Endothelial cell of umbilical vein (primary cell): ENCODE measurements at regions not wholly inside any gene's neighbourhood (a gene's known extent, or its start where the extent isn't known, plus 50 kb on each side); places are given as distances from the start of the nearest gene placed in this dataset.

ENCODE experiments used
- BruUV-seq: library from RNA; stranded (reverse); fragments of 400-500 nt; replicated peaks from 2 replicates; lab custom pipeline; 2021; lab: Mats Ljungman, UMichigan
- CTCF ChIA-PET: fragments of 300-600, 350-600 bp; sonication (Branson Sonifier 250); formaldehyde crosslinking; loops from one replicate; lab custom pipeline; 2021; ENCODE audit warnings: antibody characterized with exemption, inconsistent platforms; lab: Charles Lee
- POLR2A ChIA-PET: fragments of 300-600, 350-600 bp; sonication (Branson Sonifier 250); formaldehyde crosslinking; loops from one replicate; lab custom pipeline; 2021; ENCODE audit warnings: antibody characterized with exemption, inconsistent platforms; lab: Charles Lee
- DNase-seq: peaks from one replicate; pipeline ENCODE4 v3.0.0-alpha.2; 2011; ENCODE audit warnings: low read depth, low spot score
- FAIRE-seq: peaks from 2 replicates; lab custom pipeline; 2011; peaks lifted over from hg19 to GRCh38; lab: Jason Lieb, UNC
- H2AFZ ChIP-seq: 2 replicates; pipeline ENCODE4 v1.6.0; 2012; ENCODE audit warnings: low read depth, low read length, control low read depth, inconsistent platforms
- H3K27ac ChIP-seq: 2 replicates; pipeline ENCODE4 v1.5.1; 2011; ENCODE audit warnings: low read depth, mild to moderate bottlenecking, control low read depth, low read length, moderate library complexity; ENCODE audit not compliant: insufficient read depth
- H3K27me3 ChIP-seq, 2 experiments: 2 replicates each; pipeline versions ENCODE4 v1.6.0 to v1.6.1; 2011; ENCODE audit warnings: low read length in 2 of 2, mixed read lengths in 1 of 2; ENCODE audit not compliant: control insufficient read depth in 2 of 2, insufficient read depth in 2 of 2
- H3K36me3 ChIP-seq, 2 experiments: 2 replicates in 1 of 2; 3 replicates in 1 of 2; pipeline ENCODE4 v1.5.1; 2011; ENCODE audit warnings: low read length in 2 of 2, mild to moderate bottlenecking in 1 of 2, moderate library complexity in 1 of 2; ENCODE audit not compliant: control insufficient read depth in 2 of 2, insufficient read depth in 2 of 2; ENCODE audit errors: extremely low read depth in 1 of 2
- H3K4me1 ChIP-seq: 3 replicates; pipeline ENCODE4 v1.5.1; 2011; ENCODE audit warnings: mild to moderate bottlenecking, low read length; ENCODE audit not compliant: control insufficient read depth, insufficient read depth; ENCODE audit errors: extremely low read depth
- H3K4me2 ChIP-seq: 2 replicates; pipeline ENCODE4 v1.6.1; 2011; ENCODE audit warnings: low read length, control low read depth, mixed read lengths; ENCODE audit not compliant: insufficient read depth
- H3K4me3 ChIP-seq, 3 experiments: fragments of 200-600 bp in 1 of 3; sonication (generic), shearing (Covaris generic) in 1 of 3; replicated peaks in 1 of 3; 2 replicates each; pipeline ENCODE4 v1.5.1; 2011 to 2016; ENCODE audit warnings: control low read depth in 3 of 3, low read length in 3 of 3, mild to moderate bottlenecking in 2 of 3, inconsistent platforms in 1 of 3, low read depth in 1 of 3, moderate library complexity in 1 of 3; ENCODE audit not compliant: insufficient read depth in 1 of 3
- H3K79me2 ChIP-seq: 2 replicates; pipeline ENCODE4 v1.6.0; 2012; ENCODE audit warnings: low read length, inconsistent platforms; ENCODE audit not compliant: control insufficient read depth, insufficient read depth
- H3K9ac ChIP-seq: replicated peaks from 2 replicates; pipeline ENCODE3; 2011; ENCODE audit warnings: low read length, control low read depth; ENCODE audit not compliant: insufficient read depth; ENCODE audit errors: extremely low read depth
- H3K9me1 ChIP-seq: replicated peaks from 3 replicates; pipeline ENCODE4 v1.6.0; 2011; ENCODE audit warnings: mild to moderate bottlenecking, low read length; ENCODE audit not compliant: control insufficient read depth, insufficient read depth; ENCODE audit errors: extremely low read depth
- H3K9me3 ChIP-seq: replicated peaks from 2 replicates; pipeline ENCODE4 v1.5.1; 2012; ENCODE audit warnings: low read length, inconsistent platforms; ENCODE audit not compliant: control insufficient read depth, insufficient read depth
- H4K20me1 ChIP-seq: replicated peaks from 2 replicates; pipeline ENCODE3; 2011; ENCODE audit warnings: mild to moderate bottlenecking, low read length; ENCODE audit not compliant: control insufficient read depth, insufficient read depth; ENCODE audit errors: extremely low read depth
- CTCF ChIP-seq, 2 donors: IDR thresholded peaks; 1 replicate in 1 of 2; 2 replicates in 1 of 2; pipeline ENCODE4 v1.5.1; 2011; ENCODE audit warnings: low read length in 2 of 2, mild to moderate bottlenecking in 2 of 2, moderate library complexity in 2 of 2, control low read depth in 1 of 2, inconsistent platforms in 1 of 2, low read depth in 1 of 2; ENCODE audit not compliant: insufficient read depth in 1 of 2; ENCODE audit errors: extremely low read depth in 1 of 2
- EZH2 ChIP-seq: IDR thresholded peaks from 2 replicates; pipeline ENCODE4 v1.6.1; 2012; ENCODE audit warnings: borderline replicate concordance, low read depth, mild to moderate bottlenecking, moderate library complexity, low read length, inconsistent platforms; ENCODE audit not compliant: severe bottlenecking
- FOS ChIP-seq: IDR thresholded peaks from 2 replicates; pipeline ENCODE4 v1.6.1; 2011; ENCODE audit warnings: mild to moderate bottlenecking, low read length, moderate library complexity, borderline replicate concordance; ENCODE audit not compliant: insufficient read depth
- GATA2 ChIP-seq: IDR thresholded peaks from 2 replicates; pipeline ENCODE4 v1.7.0; 2011; ENCODE audit warnings: low read depth, mild to moderate bottlenecking, moderate library complexity, mixed read lengths, low read length; ENCODE audit not compliant: insufficient read length, insufficient read depth
- JUN ChIP-seq: IDR thresholded peaks from 2 replicates; pipeline ENCODE4 v1.6.1; 2011; ENCODE audit warnings: borderline replicate concordance, low read depth; ENCODE audit not compliant: insufficient read length, insufficient read depth
- MAX ChIP-seq: IDR thresholded peaks from 2 replicates; pipeline ENCODE4 v1.6.1; 2011; ENCODE audit not compliant: insufficient read depth, insufficient read length
- MYC ChIP-seq: IDR thresholded peaks from one replicate; pipeline ENCODE4 v1.6.1; 2011; ENCODE audit warnings: mild to moderate bottlenecking, low read depth, low read length
- POLR2A ChIP-seq: IDR thresholded peaks from 2 replicates; pipeline ENCODE4 v1.6.1; 2012; ENCODE audit warnings: low read depth, mild to moderate bottlenecking, control low read depth, low read length
- POLR2AphosphoS5 ChIP-seq: IDR thresholded peaks from 2 replicates; pipeline ENCODE4 v1.6.1; 2012; ENCODE audit warnings: low read depth, mild to moderate bottlenecking, control low read depth, low read length, moderate library complexity; ENCODE audit not compliant: insufficient read depth
- dilution Hi-C: fragments of 300-500 bp; cut with MboI; formaldehyde crosslinking; loops from one replicate; pipeline ENCODE4 v1.15.0; 2019; ENCODE audit warnings: low sequenced_read_pairs; ENCODE audit not compliant: extremely low pct_ligation_motif_present
- intact Hi-C: fragments of 100-400 bp; cut with micrococcal nuclease; formaldehyde crosslinking; loops from one replicate; pipeline ENCODE4 v1.10.0; 2022

- no peak overlapping the region for H3K4me2 ChIP-seq
- no peaks in the 10 kb centered on the region for H3K27me3 ChIP-seq
- no peaks in the 10 kb centered on the region for H3K4me1 ChIP-seq
- H3K79me2 ChIP-seq, result no peaks in the 10 kb centered on the region
- H3K9ac ChIP-seq, result no peak overlapping the region
- no TSS peak for BruUV-seq
- no peaks in the 10 kb centered on the region for H3K9me3 ChIP-seq
- H4K20me1 ChIP-seq, result no peaks in the 10 kb centered on the region
- dilution Hi-C loops (no loop called here), intact Hi-C loops (no loop called here)
- no peaks in the 10 kb centered on the region for H3K9me1 ChIP-seq
- ChIA-PET POLR2A (no interaction called here), CTCF (no interaction called here)
- H3K36me3 ChIP-seq, result no peaks in the 10 kb centered on the region
- no peak overlapping the region for H3K4me3 ChIP-seq
- DNase-seq (no peak), FAIRE-seq (no peak)
- no peak overlapping the region for H3K27ac ChIP-seq
- TF ChIP-seq CTCF (IDR thresholded peaks at IDR 0.05; ENCODE audit: extremely low read depth in 1 of 2, insufficient read depth in 1 of 2, low read depth in 1 of 2, low read length in 2 of 2) (no peak), JUN (no peak)
- H2AFZ ChIP-seq, result no peak overlapping the region
Measured at GRCh38 chr1:233549404-233549803, 64.5 kb upstream of the KCNK1 start.

- Histone ChIP-seq H4K20me1 (no peaks in the 10 kb centered on the region), H3K9me3 (no peaks in the 10 kb centered on the region), H2AFZ (no peak overlapping the region), H3K4me1 (no peaks in the 10 kb centered on the region), H3K27me3 (no peaks in the 10 kb centered on the region), H3K4me3 (no peak overlapping the region), H3K27ac (no peak overlapping the region), H3K36me3 (no peaks in the 10 kb centered on the region), H3K4me2 (no peak overlapping the region), H3K9ac (no peak overlapping the region), H3K79me2 (no peaks in the 10 kb centered on the region), H3K9me1 (no peaks in the 10 kb centered on the region)
- TF ChIP-seq CTCF (IDR thresholded peaks at IDR 0.05; ENCODE audit: extremely low read depth in 1 of 2, insufficient read depth in 1 of 2, low read depth in 1 of 2, low read length in 2 of 2) (no peak), GATA2 (no peak), MAX (no peak), MYC (no peak), POLR2A (no peak), POLR2AphosphoS5 (no peak), EZH2 (no peak), FOS (no peak), JUN (no peak)
- DNase-seq (no peak), FAIRE-seq (no peak)
- CTCF ChIA-PET, result no interaction called here
- dilution Hi-C loops (no loop called here), intact Hi-C loops (no loop called here)
- no TSS peak for BruUV-seq
- POLR2A ChIA-PET, result no interaction called here
Measured at GRCh38 chr1:233549917-233550316, 64.0 kb upstream of the KCNK1 start.
